A549 (cell line): ENCODE measurements at regions not wholly inside any gene's neighbourhood (a gene's known extent, or its start where the extent isn't known, plus 50 kb on each side); places are given as distances from the start of the nearest gene placed in this dataset.

Experiments used
- ATAC-seq, 2 experiments: fragments of 200-7000 bp in 1 of 2; fragments of >200 bp in 1 of 2; cut with Nextera tagmentation in 1 of 2; cut with Tn5 transposase in 1 of 2; 3 replicates each; pipeline versions ENCODE4 v1.8.0 to v1.9.1; 2018 to 2020; ENCODE audit warnings: mild to moderate bottlenecking in 1 of 2, moderate library complexity in 1 of 2
- CTCF ChIA-PET: fragments of 300-600 bp; sonication (Branson Sonifier 250); formaldehyde crosslinking; extraction: SDS; loops from one replicate; lab custom pipeline; 2021; ENCODE audit warnings: antibody characterized with exemption, inconsistent platforms; lab: Yijun Ruan, JAX
- POLR2A ChIA-PET: fragments of 350-600 bp; formaldehyde crosslinking; extraction: SDS; loops from one replicate; lab custom pipeline; 2021; ENCODE audit warnings: antibody characterized with exemption, inconsistent platforms; lab: Yijun Ruan, JAX
- DNase-seq, 2 experiments: peaks; one replicate each; pipeline versions ENCODE4 v3.0.0 to v3.0.0-alpha.2; 2011 to 2016; ENCODE audit warnings: low read depth in 1 of 2, low spot score in 1 of 2
- FAIRE-seq: peaks from 2 replicates; lab custom pipeline; 2011; peaks lifted over from hg19 to GRCh38; lab: Jason Lieb, UNC
- H3K27ac ChIP-seq, 2 experiments: fragments of >200 bp; sonication (Bioruptor Twin); formaldehyde crosslinking; 3 replicates each; pipeline ENCODE4 v1.5.1; 2016 to 2017
- H3K4me1 ChIP-seq: fragments of >200 bp; sonication (Bioruptor Twin); formaldehyde crosslinking; 3 replicates; pipeline ENCODE4 v1.6.1; 2016
- H3K4me2 ChIP-seq: fragments of >200 bp; sonication (Bioruptor Twin); formaldehyde crosslinking; 3 replicates; pipeline ENCODE4 v1.6.1; 2016
- H3K4me3 ChIP-seq: fragments of >200 bp; sonication (Bioruptor Twin); formaldehyde crosslinking; 3 replicates; pipeline ENCODE4 v1.5.1; 2016
- H3K9me3 ChIP-seq: fragments of >200 bp; sonication (Bioruptor Twin); formaldehyde crosslinking; 3 replicates; pipeline ENCODE4 v1.6.1; 2016
- BHLHE40 ChIP-seq: IDR thresholded peaks from 2 replicates; pipeline ENCODE4 v1.6.1; 2012; ENCODE audit warnings: low read depth, low read length, inconsistent platforms
- CBX2 ChIP-seq: fragments of 200-600 bp; sonication (generic); IDR thresholded peaks from 2 replicates; pipeline ENCODE4 v1.6.1; 2016; ENCODE audit warnings: low read depth, mild to moderate bottlenecking, borderline replicate concordance
- CBX8 ChIP-seq: fragments of 200-600 bp; sonication (generic); IDR thresholded peaks from 2 replicates; pipeline ENCODE4 v1.6.1; 2016
- CHD4 ChIP-seq: fragments of 200-600 bp; sonication (generic); IDR thresholded peaks from 2 replicates; pipeline ENCODE4 v1.6.1; 2016; ENCODE audit warnings: antibody characterized with exemption, mild to moderate bottlenecking, borderline replicate concordance
- EHMT2 ChIP-seq: fragments of 200-600 bp; sonication (generic); IDR thresholded peaks from 2 replicates; pipeline ENCODE4 v1.6.1; 2016; ENCODE audit warnings: antibody characterized with exemption, low read depth, mild to moderate bottlenecking, moderate library complexity
- EP300 ChIP-seq, 2 experiments: fragments of >200 bp; sonication (Bioruptor Twin); formaldehyde crosslinking; IDR thresholded peaks; 2 replicates in 1 of 2; 3 replicates in 1 of 2; pipeline ENCODE4 v1.6.1; 2016 to 2017
- FOSL2 ChIP-seq, 2 experiments: fragments of 450-650 bp in 1 of 2; fragments of >200 bp in 1 of 2; sonication (Bioruptor Twin) in 1 of 2; formaldehyde crosslinking; IDR thresholded peaks; 2 replicates each; pipeline versions ENCODE4 v1.5.0 to v1.6.1; 2016 to 2020; ENCODE audit warnings: mild to moderate bottlenecking in 1 of 2, moderate library complexity in 1 of 2
- FOXS1 ChIP-seq: fragments of 250-450 bp; sonication (Bioruptor Pico); IDR thresholded peaks from 2 replicates; pipeline ENCODE4 v1.5.0; 2020; ENCODE audit warnings: mild to moderate bottlenecking, moderate library complexity
- GATA3 ChIP-seq: IDR thresholded peaks from 2 replicates; pipeline ENCODE4 v1.6.1; 2012; ENCODE audit warnings: borderline replicate concordance
- HDAC2 ChIP-seq: fragments of 200-600 bp; sonication (generic); IDR thresholded peaks from 2 replicates; pipeline ENCODE4 v1.6.1; 2016
- HEYL ChIP-seq: fragments of 250-450 bp; sonication (Bioruptor Pico); IDR thresholded peaks from 2 replicates; pipeline ENCODE4 v1.8.0; 2021; ENCODE audit warnings: mild to moderate bottlenecking, moderate library complexity
- HOXA7 ChIP-seq: fragments of 250-450 bp; sonication (Bioruptor Pico); IDR thresholded peaks from 2 replicates; pipeline ENCODE4 v1.5.0; 2020; ENCODE audit warnings: mild to moderate bottlenecking, moderate library complexity
- JUNB ChIP-seq: fragments of >200 bp; sonication (Bioruptor Twin); formaldehyde crosslinking; IDR thresholded peaks from 2 replicates; pipeline ENCODE4 v1.6.1; 2016
- KDM1A ChIP-seq: fragments of 200-600 bp; sonication (generic); IDR thresholded peaks from 2 replicates; pipeline ENCODE4 v1.6.1; 2016; ENCODE audit warnings: low read depth, mild to moderate bottlenecking
- MAFK ChIP-seq: fragments of 450-650 bp; IDR thresholded peaks from 2 replicates; pipeline ENCODE4 v1.6.1; 2014; ENCODE audit not compliant: partially characterized antibody
- MAZ ChIP-seq: fragments of 150-350 bp; IDR thresholded peaks from 2 replicates; pipeline ENCODE4 v1.6.1; 2014; ENCODE audit warnings: antibody characterized with exemption, low read depth, low read length, borderline replicate concordance
- NPAS2 ChIP-seq: fragments of 250-450 bp; sonication (Bioruptor Pico); IDR thresholded peaks from 2 replicates; pipeline ENCODE4 v1.8.0; 2022; ENCODE audit warnings: mild to moderate bottlenecking, moderate library complexity, borderline replicate concordance
- NR3C1 ChIP-seq: fragments of >200 bp; sonication (Bioruptor Twin); formaldehyde crosslinking; IDR thresholded peaks from 3 replicates; pipeline ENCODE4 v1.6.1; 2017
- POLR2A ChIP-seq: IDR thresholded peaks from 2 replicates; pipeline ENCODE4 v1.6.1; 2012; ENCODE audit warnings: mild to moderate bottlenecking, low read length
- RCOR1 ChIP-seq: fragments of 150-350 bp; IDR thresholded peaks from 2 replicates; pipeline ENCODE4 v1.6.1; 2014; ENCODE audit warnings: antibody characterized with exemption, low read length, low read depth
- RFX5 ChIP-seq: fragments of 450-650 bp; IDR thresholded peaks from 2 replicates; pipeline ENCODE4 v1.7.1; 2014; ENCODE audit warnings: antibody characterized with exemption, mild to moderate bottlenecking, moderate library complexity
- TFCP2L1 ChIP-seq: fragments of 250-450 bp; sonication (Bioruptor Pico); IDR thresholded peaks from 2 replicates; pipeline ENCODE4 v1.5.0; 2021; ENCODE audit warnings: mild to moderate bottlenecking
- TP53 ChIP-seq: fragments of 250-450 bp; sonication (Bioruptor Pico); IDR thresholded peaks from 2 replicates; pipeline ENCODE4 v1.5.0; 2021; ENCODE audit warnings: mild to moderate bottlenecking, moderate library complexity
- ZNF302 ChIP-seq: fragments of 250-450 bp; sonication (Bioruptor Pico); IDR thresholded peaks from 2 replicates; pipeline ENCODE4 v1.9.0; 2021; ENCODE audit warnings: inconsistent platforms, mild to moderate bottlenecking, moderate library complexity
- WGBS: methylation state at CpG from one replicate; pipeline ENCODE4 v1.1.6; 2017; ENCODE audit errors: missing lambda C conversion rate; 5-methylcytosine and 5-hydroxymethylcytosine counted together
- TF ChIP-seq, protein P1 (sequence below): IDR thresholded peaks from 2 replicates; pipeline ENCODE4 v1.6.1; 2012; ENCODE audit warnings: low read depth, borderline replicate concordance
- TF ChIP-seq, protein P2 (sequence below): fragments of 250-450 bp; sonication (Bioruptor Pico); IDR thresholded peaks from 2 replicates; pipeline ENCODE4 v1.5.0; 2021; ENCODE audit warnings: mild to moderate bottlenecking, moderate library complexity, borderline replicate concordance
- TF ChIP-seq, protein P3 (sequence below): fragments of 450-650 bp; IDR thresholded peaks from 2 replicates; pipeline ENCODE4 v1.6.1; 2014; ENCODE audit warnings: antibody characterized with exemption
- TF ChIP-seq, protein P4 (sequence below): IDR thresholded peaks from 2 replicates; pipeline ENCODE4 v1.6.1; 2012
- TF ChIP-seq, protein P5 (sequence below): fragments of >200 bp; sonication (Bioruptor Twin); formaldehyde crosslinking; IDR thresholded peaks from 2 replicates; pipeline ENCODE4 v1.6.1; 2016
- TF ChIP-seq, protein P6 (sequence below): fragments of >200 bp; sonication (Bioruptor Twin); formaldehyde crosslinking; IDR thresholded peaks from 3 replicates; pipeline ENCODE4 v1.5.1; 2016

DNA sequence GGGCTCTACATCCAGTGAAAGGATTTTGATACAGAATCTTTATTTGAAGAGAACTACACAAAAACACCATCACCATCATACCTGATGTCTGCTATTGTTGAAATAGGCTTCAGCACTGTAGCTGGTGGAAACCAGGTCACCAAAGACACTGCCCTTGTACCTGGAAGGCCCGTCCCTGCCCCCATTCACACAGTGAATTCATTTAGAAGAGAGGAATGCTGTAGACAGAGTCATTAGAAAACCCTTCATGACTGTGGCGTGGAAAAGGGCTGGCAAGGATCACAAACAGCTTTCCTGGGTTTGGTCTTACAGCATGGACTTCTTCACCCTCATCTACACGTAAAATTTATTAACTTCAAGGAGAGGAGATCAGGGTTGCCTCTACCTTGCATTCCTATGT, 202.0 kb upstream of the NRP1 start:
- ATAC-seq (no peak), FAIRE-seq (no peak), DNase-seq (no peak)
- Histone ChIP-seq H3K4me3 (no peak overlapping the region), H3K4me2 (no peak overlapping the region), H3K4me1 (no peaks in the 10 kb centered on the region), H3K27ac (no peak overlapping the region), H3K9me3 (no peaks in the 10 kb centered on the region)
- 85% methylated on average over 3 of the region's 3 CpGs for WGBS
- ChIA-PET POLR2A (no interaction called here), CTCF (interaction anchor here (1.2 kb wide), 1 partner anchor 344 kb away, joined by 3 read pairs; no protein-coding TSS in a partner anchor)
- TF ChIP-seq GATA3 (no peak), CHD4 (no peak), MAZ (no peak), POLR2A (no peak), CBX2 (no peak), EP300 (IDR thresholded peaks at IDR 0.05) (no peak), HOXA7 (CRISPR knock-in tag) (no peak), FOSL2 (IDR thresholded peaks at IDR 0.05) (no peak), FOSL2 (CRISPR knock-in tag; IDR thresholded peaks at IDR 0.05) (no peak), NR3C1 (no peak), TP53 (no peak), FOXS1 (CRISPR knock-in tag) (no peak), EHMT2 (no peak), RCOR1 (no peak), BHLHE40 (no peak), JUNB (no peak), TFCP2L1 (CRISPR knock-in tag) (no peak)
- TF ChIP-seq, protein P1, sequence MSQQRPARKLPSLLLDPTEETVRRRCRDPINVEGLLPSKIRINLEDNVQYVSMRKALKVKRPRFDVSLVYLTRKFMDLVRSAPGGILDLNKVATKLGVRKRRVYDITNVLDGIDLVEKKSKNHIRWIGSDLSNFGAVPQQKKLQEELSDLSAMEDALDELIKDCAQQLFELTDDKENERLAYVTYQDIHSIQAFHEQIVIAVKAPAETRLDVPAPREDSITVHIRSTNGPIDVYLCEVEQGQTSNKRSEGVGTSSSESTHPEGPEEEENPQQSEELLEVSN: no peak

DNA sequence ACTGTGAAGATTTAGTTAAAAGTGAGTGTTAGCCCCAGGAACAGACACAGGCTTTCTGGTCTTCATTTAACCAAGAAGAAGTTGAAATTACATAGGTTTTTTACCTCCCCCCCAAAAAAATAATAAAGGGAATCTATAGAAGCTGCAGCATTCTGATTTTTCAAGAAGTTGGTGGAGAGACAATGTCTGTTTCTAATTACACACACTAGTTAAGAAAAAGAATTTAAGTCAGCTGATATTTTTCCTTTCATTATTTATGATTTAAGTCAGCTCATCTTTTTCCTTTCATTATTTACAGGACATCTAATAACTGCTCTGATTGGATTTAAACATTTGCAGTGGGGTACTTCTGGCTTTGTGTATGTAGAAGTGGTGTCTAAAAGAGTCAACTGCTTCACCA, 201.4 kb upstream of the NRP1 start:
- FAIRE-seq (no peak), ATAC-seq (no peak), DNase-seq (no peak)
- Histone ChIP-seq H3K4me1 (no peaks in the 10 kb centered on the region), H3K9me3 (no peaks in the 10 kb centered on the region), H3K4me2 (no peak overlapping the region), H3K4me3 (no peak overlapping the region), H3K27ac (no peak overlapping the region)
- CTCF ChIA-PET: interaction anchor here (1.2 to 1.7 kb wide), 2 partner anchors 11 to 343 kb away, joined by 3 to 6 read pairs; no protein-coding TSS in a partner anchor
- TF ChIP-seq, protein P2, sequence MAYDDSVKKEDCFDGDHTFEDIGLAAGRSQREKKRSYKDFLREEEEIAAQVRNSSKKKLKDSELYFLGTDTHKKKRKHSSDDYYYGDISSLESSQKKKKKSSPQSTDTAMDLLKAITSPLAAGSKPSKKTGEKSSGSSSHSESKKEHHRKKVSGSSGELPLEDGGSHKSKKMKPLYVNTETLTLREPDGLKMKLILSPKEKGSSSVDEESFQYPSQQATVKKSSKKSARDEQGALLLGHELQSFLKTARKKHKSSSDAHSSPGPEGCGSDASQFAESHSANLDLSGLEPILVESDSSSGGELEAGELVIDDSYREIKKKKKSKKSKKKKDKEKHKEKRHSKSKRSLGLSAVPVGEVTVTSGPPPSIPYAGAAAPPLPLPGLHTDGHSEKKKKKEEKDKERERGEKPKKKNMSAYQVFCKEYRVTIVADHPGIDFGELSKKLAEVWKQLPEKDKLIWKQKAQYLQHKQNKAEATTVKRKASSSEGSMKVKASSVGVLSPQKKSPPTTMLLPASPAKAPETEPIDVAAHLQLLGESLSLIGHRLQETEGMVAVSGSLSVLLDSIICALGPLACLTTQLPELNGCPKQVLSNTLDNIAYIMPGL (CRISPR knock-in tag): no peak
- TF ChIP-seq MAZ: no peak
- POLR2A ChIA-PET: no interaction called here

DNA sequence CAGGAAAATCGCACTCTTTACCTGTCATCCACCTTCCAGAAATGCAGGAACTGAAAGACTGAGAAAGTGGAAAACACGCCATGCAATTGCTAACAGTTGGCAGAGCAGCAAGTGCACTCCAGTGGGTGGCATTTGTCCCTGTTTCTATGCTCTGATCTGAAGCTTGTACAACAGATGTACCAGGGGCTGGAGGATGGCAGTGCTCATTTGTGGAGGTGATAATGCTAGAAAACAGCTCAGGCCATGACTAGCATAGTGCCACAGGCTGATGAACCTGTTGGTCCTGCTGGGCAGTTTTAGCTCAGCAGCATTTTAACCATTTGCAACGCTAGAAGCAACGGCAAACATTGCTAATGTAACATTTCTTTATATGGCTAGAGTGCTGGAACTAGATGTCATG, 199.9 kb upstream of the NRP1 start:
- FAIRE-seq (no peak), ATAC-seq (no peak), DNase-seq (no peak)
- no peak overlapping the region for H3K4me3 ChIP-seq
- ChIA-PET POLR2A (no interaction called here), CTCF (interaction anchor here (0.6 to 1.7 kb wide), 3 partner anchors 10 to 59 kb away, joined by 3 to 6 read pairs (median 3); no protein-coding TSS in a partner anchor)
- H3K4me1 ChIP-seq: no peaks in the 10 kb centered on the region
- H3K27ac ChIP-seq: no peak overlapping the region
- 64% methylated on average over 4 of the region's 4 CpGs for WGBS
- no peaks in the 10 kb centered on the region for H3K9me3 ChIP-seq
- H3K4me2 ChIP-seq: no peak overlapping the region
- TF ChIP-seq HEYL (CRISPR knock-in tag) (no peak), TP53 (no peak), RFX5 (no peak), HDAC2 (no peak), CHD4 (no peak), CBX2 (no peak), KDM1A (no peak), CBX8 (no peak), NPAS2 (no peak), MAFK (no peak), ZNF302 (CRISPR knock-in tag) (no peak)
- TF ChIP-seq, protein P3, sequence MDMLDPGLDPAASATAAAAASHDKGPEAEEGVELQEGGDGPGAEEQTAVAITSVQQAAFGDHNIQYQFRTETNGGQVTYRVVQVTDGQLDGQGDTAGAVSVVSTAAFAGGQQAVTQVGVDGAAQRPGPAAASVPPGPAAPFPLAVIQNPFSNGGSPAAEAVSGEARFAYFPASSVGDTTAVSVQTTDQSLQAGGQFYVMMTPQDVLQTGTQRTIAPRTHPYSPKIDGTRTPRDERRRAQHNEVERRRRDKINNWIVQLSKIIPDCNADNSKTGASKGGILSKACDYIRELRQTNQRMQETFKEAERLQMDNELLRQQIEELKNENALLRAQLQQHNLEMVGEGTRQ: no peak
- TF ChIP-seq, protein P4, sequence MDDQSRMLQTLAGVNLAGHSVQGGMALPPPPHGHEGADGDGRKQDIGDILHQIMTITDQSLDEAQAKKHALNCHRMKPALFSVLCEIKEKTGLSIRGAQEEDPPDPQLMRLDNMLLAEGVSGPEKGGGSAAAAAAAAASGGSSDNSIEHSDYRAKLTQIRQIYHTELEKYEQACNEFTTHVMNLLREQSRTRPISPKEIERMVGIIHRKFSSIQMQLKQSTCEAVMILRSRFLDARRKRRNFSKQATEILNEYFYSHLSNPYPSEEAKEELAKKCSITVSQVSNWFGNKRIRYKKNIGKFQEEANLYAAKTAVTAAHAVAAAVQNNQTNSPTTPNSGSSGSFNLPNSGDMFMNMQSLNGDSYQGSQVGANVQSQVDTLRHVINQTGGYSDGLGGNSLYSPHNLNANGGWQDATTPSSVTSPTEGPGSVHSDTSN: no peak
- TF ChIP-seq, protein P5, sequence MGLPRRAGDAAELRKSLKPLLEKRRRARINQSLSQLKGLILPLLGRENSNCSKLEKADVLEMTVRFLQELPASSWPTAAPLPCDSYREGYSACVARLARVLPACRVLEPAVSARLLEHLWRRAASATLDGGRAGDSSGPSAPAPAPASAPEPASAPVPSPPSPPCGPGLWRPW: no peak
- TF ChIP-seq, protein P6, sequence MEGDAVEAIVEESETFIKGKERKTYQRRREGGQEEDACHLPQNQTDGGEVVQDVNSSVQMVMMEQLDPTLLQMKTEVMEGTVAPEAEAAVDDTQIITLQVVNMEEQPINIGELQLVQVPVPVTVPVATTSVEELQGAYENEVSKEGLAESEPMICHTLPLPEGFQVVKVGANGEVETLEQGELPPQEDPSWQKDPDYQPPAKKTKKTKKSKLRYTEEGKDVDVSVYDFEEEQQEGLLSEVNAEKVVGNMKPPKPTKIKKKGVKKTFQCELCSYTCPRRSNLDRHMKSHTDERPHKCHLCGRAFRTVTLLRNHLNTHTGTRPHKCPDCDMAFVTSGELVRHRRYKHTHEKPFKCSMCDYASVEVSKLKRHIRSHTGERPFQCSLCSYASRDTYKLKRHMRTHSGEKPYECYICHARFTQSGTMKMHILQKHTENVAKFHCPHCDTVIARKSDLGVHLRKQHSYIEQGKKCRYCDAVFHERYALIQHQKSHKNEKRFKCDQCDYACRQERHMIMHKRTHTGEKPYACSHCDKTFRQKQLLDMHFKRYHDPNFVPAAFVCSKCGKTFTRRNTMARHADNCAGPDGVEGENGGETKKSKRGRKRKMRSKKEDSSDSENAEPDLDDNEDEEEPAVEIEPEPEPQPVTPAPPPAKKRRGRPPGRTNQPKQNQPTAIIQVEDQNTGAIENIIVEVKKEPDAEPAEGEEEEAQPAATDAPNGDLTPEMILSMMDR: no peak
